ENCODE measurements at regions not wholly inside any gene's neighbourhood (a gene's known extent, or its start where the extent isn't known, plus 50 kb on each side); places are given as distances from the start of the nearest gene placed in this dataset.

- DNase-seq (ENCODE audit: low read depth in 4 of 4, low spot score in 3 of 4), result no peak
Measured at GRCh38 chr1:203926025-203926540, 64.7 kb downstream of the SNRPE start.

- DNase-seq (ENCODE audit: low read depth in 4 of 4, low spot score in 3 of 4), result no peak
Measured at GRCh38 chr1:203929741-203930309, 68.4 kb downstream of the SNRPE start.

- no peak for DNase-seq (ENCODE audit: low read depth in 4 of 4, low spot score in 3 of 4)
Measured at GRCh38 chr1:203930342-203930741, 68.9 kb downstream of the SNRPE start.

- no peak for DNase-seq (ENCODE audit: low read depth in 4 of 4, low spot score in 3 of 4)
Measured at GRCh38 chr1:203931953-203932352, 70.6 kb downstream of the SNRPE start.

- no peak for DNase-seq (ENCODE audit: low read depth in 4 of 4, low spot score in 3 of 4)
Measured at GRCh38 chr1:203932556-203932955, 71.2 kb downstream of the SNRPE start.

- DNase-seq (ENCODE audit: low read depth in 4 of 4, low spot score in 3 of 4), result no peak
Measured at GRCh38 chr1:203934027-203934426, 72.6 kb downstream of the SNRPE start.

GRCh38 chr1:203934651-203935050 is 73.3 kb downstream of the SNRPE start:
- no peak for DNase-seq (ENCODE audit: low read depth in 4 of 4, low spot score in 3 of 4)

GRCh38 chr1:203935321-203935720 is 73.9 kb downstream of the SNRPE start:
- no peak for DNase-seq (ENCODE audit: low read depth in 4 of 4, low spot score in 3 of 4)

GRCh38 chr1:203937678-203938330 is 76.4 kb downstream of the SNRPE start:
- DNase-seq (ENCODE audit: low read depth in 4 of 4, low spot score in 3 of 4), result no peak

GRCh38 chr1:203944651-203945404 is 83.4 kb downstream of the SNRPE start:
- no peak for DNase-seq (ENCODE audit: low read depth in 4 of 4, low spot score in 3 of 4)

- no peak for DNase-seq (ENCODE audit: low read depth in 4 of 4, low spot score in 3 of 4)
Measured at GRCh38 chr1:203954293-203954692, 92.9 kb downstream of the SNRPE start.

GRCh38 chr1:203954788-203955552 is 93.6 kb downstream of the SNRPE start:
- no peak for DNase-seq (ENCODE audit: low read depth in 4 of 4, low spot score in 3 of 4)

- no peak for DNase-seq (ENCODE audit: low read depth in 4 of 4, low spot score in 3 of 4)
Measured at GRCh38 chr1:203968761-203969160, 104.2 kb upstream of the SOX13 start.

GRCh38 chr1:203969846-203970245 is 103.1 kb upstream of the SOX13 start:
- no peak for DNase-seq (ENCODE audit: low read depth in 4 of 4, low spot score in 3 of 4)

GRCh38 chr1:203985044-203985443 is 87.9 kb upstream of the SOX13 start:
- no peak for DNase-seq (ENCODE audit: low read depth in 4 of 4, low spot score in 3 of 4)

GRCh38 chr1:203985676-203986075 is 87.2 kb upstream of the SOX13 start:
- no peak for DNase-seq (ENCODE audit: low read depth in 4 of 4, low spot score in 3 of 4)

GRCh38 chr1:203986887-203987461 is 85.9 kb upstream of the SOX13 start:
- DNase-seq (ENCODE audit: low read depth in 4 of 4, low spot score in 3 of 4), result no peak

- DNase-seq (ENCODE audit: low read depth in 4 of 4, low spot score in 3 of 4), result no peak
Measured at GRCh38 chr1:203990118-203990517, 82.8 kb upstream of the SOX13 start.

- DNase-seq (ENCODE audit: low read depth in 4 of 4, low spot score in 3 of 4), result no peak
Measured at GRCh38 chr1:203992440-203992839, 80.5 kb upstream of the SOX13 start.

GRCh38 chr1:203993256-203993655 is 79.7 kb upstream of the SOX13 start:
- DNase-seq (ENCODE audit: low read depth in 4 of 4, low spot score in 3 of 4), result no peak

- no peak for DNase-seq (ENCODE audit: low read depth in 4 of 4, low spot score in 3 of 4)
Measured at GRCh38 chr1:203995228-203995627, 77.7 kb upstream of the SOX13 start.
